HCT116 (cell line): ENCODE measurements at regions not wholly inside any gene's neighbourhood (a gene's known extent, or its start where the extent isn't known, plus 50 kb on each side); places are given as distances from the start of the nearest gene placed in this dataset.

Experiments used
- ATAC-seq: fragments of 200-7000 bp; cut with Tn5 transposase; 2 replicates; pipeline ENCODE4 v1.9.1; 2020; ENCODE audit warnings: mild to moderate bottlenecking, moderate library complexity
- BruUV-seq: library from RNA; stranded (reverse); fragments of 400-500 nt; replicated peaks from 2 replicates; lab custom pipeline; 2021; lab: Mats Ljungman, UMichigan
- CTCF ChIA-PET: fragments of 300-600 bp; sonication (Branson Sonifier 250); formaldehyde crosslinking; loops from one replicate; lab custom pipeline; 2021; ENCODE audit warnings: antibody characterized with exemption; lab: Charles Lee
- POLR2A ChIA-PET: fragments of 300-600, 350-600 bp; sonication (Branson Sonifier 250); formaldehyde crosslinking; loops from one replicate; lab custom pipeline; 2021; ENCODE audit warnings: antibody characterized with exemption; lab: Charles Lee
- RAD21 ChIA-PET, 2 experiments: fragments of 300-600 bp; sonication (Branson Sonifier 250); formaldehyde crosslinking; loops; one replicate each; lab custom pipeline; 2023; ENCODE audit warnings: low total read pairs in 2 of 2; ENCODE audit not compliant: uncharacterized antibody in 2 of 2, unreplicated experiment in 2 of 2, low non-redundant PET in 1 of 2; lab: Charles Lee
- DNase-seq: peaks from one replicate; pipeline ENCODE4 v3.0.0-alpha.2; 2010; ENCODE audit warnings: low read depth, low spot score
- H2AFZ ChIP-seq: fragments of 200-600 bp; shearing (Covaris generic), sonication (generic); 2 replicates; pipeline ENCODE4 v1.6.1; 2017; ENCODE audit warnings: low read depth, mixed run types, mixed read lengths, antibody characterized with exemption, low read length; ENCODE audit not compliant: poor library complexity, severe bottlenecking
- H3K27ac ChIP-seq: 2 replicates; pipeline ENCODE4 v1.5.1; 2012; ENCODE audit warnings: low read depth, low read length
- H3K27me3 ChIP-seq: fragments of 200-600 bp; sonication (generic); 2 replicates; pipeline ENCODE4 v1.6.1; 2016; ENCODE audit warnings: mixed run types, low read length, mixed read lengths; ENCODE audit not compliant: insufficient read depth
- H3K36me3 ChIP-seq, 2 experiments: fragments of 200-500 bp in 1 of 2; fragments of 200-600 bp in 1 of 2; sonication (Bioruptor generic) in 1 of 2; sonication (generic) in 1 of 2; 2 replicates each; pipeline versions ENCODE4 v1.5.1 to v1.6.1; 2014 to 2016; ENCODE audit warnings: low read length in 2 of 2, inconsistent platforms in 1 of 2, mixed read lengths in 1 of 2, mixed run types in 1 of 2; ENCODE audit not compliant: insufficient read depth in 2 of 2, control insufficient read depth in 1 of 2
- H3K4me1 ChIP-seq, 2 experiments: fragments of 200-600 bp in 1 of 2; sonication (generic) in 1 of 2; 2 replicates each; pipeline versions ENCODE4 v1.5.1 to v1.6.1; 2012 to 2017; ENCODE audit warnings: low read length in 2 of 2, inconsistent platforms in 1 of 2, mild to moderate bottlenecking in 1 of 2, mixed read lengths in 1 of 2, mixed run types in 1 of 2, moderate library complexity in 1 of 2; ENCODE audit not compliant: insufficient read depth in 2 of 2, control insufficient read depth in 1 of 2
- H3K4me2 ChIP-seq: fragments of 200-600 bp; sonication (generic); 2 replicates; pipeline ENCODE4 v1.6.1; 2017; ENCODE audit warnings: mixed run types, low read length, mixed read lengths
- H3K4me3 ChIP-seq, 2 experiments: fragments of 200-600 bp in 1 of 2; sonication (generic) in 1 of 2; replicated peaks in 1 of 2; 2 replicates each; pipeline ENCODE4 v1.5.1; 2011 to 2016; ENCODE audit warnings: low read length in 2 of 2, control low read depth in 1 of 2, low read depth in 1 of 2, mild to moderate bottlenecking in 1 of 2, mixed read lengths in 1 of 2, mixed run types in 1 of 2
- H3K79me2 ChIP-seq: fragments of 200-600 bp; sonication (generic); 2 replicates; pipeline ENCODE4 v1.6.1; 2017; ENCODE audit warnings: mild to moderate bottlenecking, mixed run types, low read length, moderate library complexity, mixed read lengths; ENCODE audit not compliant: insufficient read depth
- H3K9ac ChIP-seq: fragments of 200-600 bp; sonication (generic); 2 replicates; pipeline ENCODE4 v1.6.1; 2016; ENCODE audit warnings: low read length, mixed read lengths
- H3K9me2 ChIP-seq: fragments of 200-600 bp; sonication (generic), shearing (Covaris generic); 2 replicates; pipeline ENCODE4 v1.6.1; 2017; ENCODE audit warnings: mixed run types, mild to moderate bottlenecking, moderate library complexity; ENCODE audit not compliant: insufficient read depth
- H3K9me3 ChIP-seq, 2 experiments: fragments of 200-500 bp in 1 of 2; fragments of 200-600 bp in 1 of 2; sonication (Bioruptor generic) in 1 of 2; sonication (generic) in 1 of 2; 2 replicates each; pipeline ENCODE4 v1.6.1; 2014 to 2017; ENCODE audit warnings: low read length in 2 of 2, mixed read lengths in 2 of 2, inconsistent platforms in 1 of 2, low read depth in 1 of 2, mild to moderate bottlenecking in 1 of 2, mixed run types in 1 of 2, moderate library complexity in 1 of 2; ENCODE audit not compliant: control insufficient read depth in 1 of 2, insufficient read depth in 1 of 2
- H4K20me1 ChIP-seq: fragments of 200-600 bp; sonication (generic), shearing (Covaris generic); 2 replicates; pipeline ENCODE4 v1.6.1; 2017; ENCODE audit warnings: mixed run types, mild to moderate bottlenecking, moderate library complexity; ENCODE audit not compliant: insufficient read depth
- CBX3 ChIP-seq: IDR thresholded peaks from 2 replicates; pipeline ENCODE4 v1.6.1; 2012; ENCODE audit warnings: low read depth
- CTCF ChIP-seq, 3 experiments: fragments of 200-600 bp in 1 of 3; sonication (generic) in 1 of 3; IDR thresholded peaks in 2 of 3; conservative IDR thresholded peaks in 1 of 3; 2 replicates each; pipeline ENCODE4 v1.5.1; 2012 to 2017; ENCODE audit warnings: low read depth in 2 of 3, low read length in 2 of 3, antibody characterized with exemption in 1 of 3, borderline replicate concordance in 1 of 3, control low read depth in 1 of 3, mild to moderate bottlenecking in 1 of 3, mixed read lengths in 1 of 3, mixed run types in 1 of 3, moderate library complexity in 1 of 3; ENCODE audit not compliant: insufficient read depth in 1 of 3
- ELF1 ChIP-seq: IDR thresholded peaks from 2 replicates; pipeline ENCODE4 v1.6.1; 2012; ENCODE audit warnings: low read depth, borderline replicate concordance
- EZH2 ChIP-seq: fragments of 200-600 bp; sonication (generic); IDR thresholded peaks from 2 replicates; pipeline ENCODE4 v1.6.1; 2017; ENCODE audit warnings: antibody characterized with exemption, mixed run types
- EZH2phosphoT487 ChIP-seq: fragments of 200-600 bp; IDR thresholded peaks from 2 replicates; pipeline ENCODE4 v1.6.1; 2018; ENCODE audit warnings: antibody characterized with exemption, borderline replicate concordance
- FOSL1 ChIP-seq: IDR thresholded peaks from 2 replicates; pipeline ENCODE4 v1.6.1; 2012; ENCODE audit warnings: low read depth
- JUND ChIP-seq: IDR thresholded peaks from 2 replicates; pipeline ENCODE4 v1.6.1; 2012
- MAX ChIP-seq: IDR thresholded peaks from 2 replicates; pipeline ENCODE4 v1.6.1; 2012
- POLR2A ChIP-seq: IDR thresholded peaks from 2 replicates; pipeline ENCODE4 v1.7.0; 2011; ENCODE audit warnings: borderline replicate concordance; ENCODE audit not compliant: insufficient read depth, insufficient read length; ENCODE audit errors: extremely low read depth
- POLR2AphosphoS5 ChIP-seq: IDR thresholded peaks from 2 replicates; pipeline ENCODE4 v1.6.1; 2011; ENCODE audit warnings: mild to moderate bottlenecking, low read depth, low read length, moderate library complexity
- REST ChIP-seq: IDR thresholded peaks from 2 replicates; pipeline ENCODE4 v1.6.1; 2012; ENCODE audit warnings: low read depth
- YY1 ChIP-seq: IDR thresholded peaks from 2 replicates; pipeline ENCODE4 v1.6.1; 2011; ENCODE audit warnings: low read length, low read depth, moderate library complexity, mild to moderate bottlenecking; ENCODE audit not compliant: insufficient replicate concordance; ENCODE audit errors: extremely low read depth
- ZNF274 ChIP-seq: fragments of 200-500 bp; sonication (Bioruptor generic); IDR thresholded peaks from 2 replicates; pipeline ENCODE4 v1.6.1; 2014; ENCODE audit warnings: mild to moderate bottlenecking, low read depth, low read length, inconsistent platforms
- intact Hi-C: fragments of 100-400 bp; cut with micrococcal nuclease; formaldehyde crosslinking; loops from 2 replicates; pipeline ENCODE4 v1.10.0; 2022

- ChIA-PET POLR2A (no interaction called here), RAD21 (no interaction called here), CTCF (no interaction called here)
- no TSS peak for BruUV-seq
- H3K9me3 ChIP-seq = no peaks in the 10 kb centered on the region
- intact Hi-C loops = no loop called here
- TF ChIP-seq POLR2AphosphoS5 (no peak), CTCF (IDR thresholded peaks at IDR 0.05 in 2 of 3, conservative IDR thresholded peaks at IDR 0.05 in 1 of 3; ENCODE audit: borderline replicate concordance in 1 of 3, insufficient read depth in 1 of 3, low read depth in 2 of 3, low read length in 2 of 3) (no peak), YY1 (no peak), REST (no peak), POLR2A (no peak), ZNF274 (no peak), JUND (no peak), FOSL1 (no peak), EZH2 (no peak), MAX (no peak), EZH2phosphoT487 (no peak), CBX3 (no peak), ELF1 (no peak)
- no peaks in the 10 kb centered on the region for H3K79me2 ChIP-seq
- no peaks in the 10 kb centered on the region for H3K9me2 ChIP-seq
- H3K27ac ChIP-seq = no peak overlapping the region
- no peak overlapping the region for H2AFZ ChIP-seq
- no peak overlapping the region for H3K4me2 ChIP-seq
- H3K4me3 ChIP-seq = no peak overlapping the region
- no peaks in the 10 kb centered on the region for H3K27me3 ChIP-seq
- ATAC-seq (no peak), DNase-seq (no peak)
- no peaks in the 10 kb centered on the region for H3K36me3 ChIP-seq
- H4K20me1 ChIP-seq = no peaks in the 10 kb centered on the region
- no peaks in the 10 kb centered on the region for H3K4me1 ChIP-seq
- H3K9ac ChIP-seq = no peak overlapping the region
Measured at GRCh38 chr3:115554487-115554807, 68.9 kb upstream of the GAP43 start.
